RCC 7860 (cell line): ENCODE measurements at regions not wholly inside any gene's neighbourhood (a gene's known extent, or its start where the extent isn't known, plus 50 kb on each side); places are given as distances from the start of the nearest gene placed in this dataset.
"Not testable (repeated sequence)": the region's sequence is repeated elsewhere in the genome, so short reads cannot be mapped to it uniquely, and the experiment has no call there.

Experiments
- DNase-seq: peaks from one replicate; pipeline ENCODE4 v3.0.0-alpha.2; 2015; ENCODE audit warnings: low spot score
- FAIRE-seq: peaks from 2 replicates; lab custom pipeline; 2012; peaks lifted over from hg19 to GRCh38; lab: Jason Lieb, UNC

GRCh38 chr10:80697926-80698325, 160.2 kb downstream of the SH2D4B start:
- DNase-seq = no peak
- no peak for FAIRE-seq

GRCh38 chr10:80699602-80700039, 161.9 kb downstream of the SH2D4B start:
- FAIRE-seq = no peak
- no peak for DNase-seq

- FAIRE-seq (no peak), DNase-seq (no peak)
These were observed 162.6 kb downstream of the SH2D4B start for GRCh38 chr10:80700252-80700651.

- no peak for DNase-seq
- FAIRE-seq = no peak
These were observed 163.2 kb downstream of the SH2D4B start for GRCh38 chr10:80700760-80701444.

- DNase-seq = no peak
- FAIRE-seq = no peak
These were observed 164.0 kb downstream of the SH2D4B start for GRCh38 chr10:80701706-80702105.

- DNase-seq = no peak
- FAIRE-seq = no peak
These were observed 164.4 kb downstream of the SH2D4B start for GRCh38 chr10:80702143-80702542.

GRCh38 chr10:80705899-80706298, 168.2 kb downstream of the SH2D4B start:
- no peak for FAIRE-seq

GRCh38 chr10:80708185-80708584, 170.5 kb downstream of the SH2D4B start:
- DNase-seq (no peak), FAIRE-seq (no peak)

More at GRCh38 chr10:80705899-80706298, 168.2 kb downstream of the SH2D4B start:
- DNase-seq = no peak

- no peak for FAIRE-seq
These were observed 171.1 kb downstream of the SH2D4B start for GRCh38 chr10:80708808-80709207.

GRCh38 chr10:80709866-80710265, 172.2 kb downstream of the SH2D4B start:
- FAIRE-seq (no peak), DNase-seq (no peak)

More at GRCh38 chr10:80708808-80709207, 171.1 kb downstream of the SH2D4B start:
- DNase-seq = no peak

- FAIRE-seq (no peak), DNase-seq (no peak)
These were observed 175.8 kb downstream of the SH2D4B start for GRCh38 chr10:80713398-80713928.

GRCh38 chr10:80714566-80714965, 176.9 kb downstream of the SH2D4B start:
- no peak for FAIRE-seq
- no peak for DNase-seq

- FAIRE-seq = no peak
These were observed 180.3 kb downstream of the SH2D4B start for GRCh38 chr10:80718024-80718423.

GRCh38 chr10:80719935-80720334, 182.2 kb downstream of the SH2D4B start:
- DNase-seq (no peak), FAIRE-seq (no peak)

More at GRCh38 chr10:80718024-80718423, 180.3 kb downstream of the SH2D4B start:
- no peak for DNase-seq

- no peak for DNase-seq
- FAIRE-seq = no peak
These were observed 182.8 kb downstream of the SH2D4B start for GRCh38 chr10:80720549-80720948.

GRCh38 chr10:80728354-80728753, 190.7 kb downstream of the SH2D4B start:
- DNase-seq, FAIRE-seq: not testable (repeated sequence)

GRCh38 chr10:80729896-80730295, 192.2 kb downstream of the SH2D4B start:
- no peak for DNase-seq
- no peak for FAIRE-seq

- DNase-seq (no peak), FAIRE-seq (no peak)
These were observed 192.8 kb downstream of the SH2D4B start for GRCh38 chr10:80730522-80730921.

GRCh38 chr10:80734589-80734988, 196.9 kb downstream of the SH2D4B start:
- DNase-seq = no peak
- no peak for FAIRE-seq

- DNase-seq = no peak
- no peak for FAIRE-seq
These were observed 199.5 kb downstream of the SH2D4B start for GRCh38 chr10:80737209-80737608.

GRCh38 chr10:80739328-80739727, 201.6 kb downstream of the SH2D4B start:
- no peak for DNase-seq
- no peak for FAIRE-seq

GRCh38 chr10:80739963-80740715, 202.4 kb downstream of the SH2D4B start:
- FAIRE-seq (no peak), DNase-seq (no peak)
